AG20443 (cell line): ENCODE measurements at regions not wholly inside any gene's neighbourhood (a gene's known extent, or its start where the extent isn't known, plus 50 kb on each side); places are given as distances from the start of the nearest gene placed in this dataset.

Experiments
- DNase-seq: peaks from one replicate; pipeline ENCODE4 v3.0.0; 2012; ENCODE audit warnings: low spot score, mixed read lengths

- no peak for DNase-seq
These were observed 209.2 kb downstream of the ADAM29 start for GRCh38 chr4:175127314-175127713.

- no peak for DNase-seq
These were observed 211.6 kb downstream of the ADAM29 start for GRCh38 chr4:175129797-175130196.

GRCh38 chr4:175139205-175139604 is 221.0 kb downstream of the ADAM29 start:
- DNase-seq = no peak

GRCh38 chr4:175143116-175143515 is 225.0 kb downstream of the ADAM29 start:
- no peak for DNase-seq

GRCh38 chr4:175146799-175147198 is 228.6 kb downstream of the ADAM29 start:
- DNase-seq = no peak

GRCh38 chr4:175147233-175147632 is 229.1 kb downstream of the ADAM29 start:
- peak; percentile 4 for DNase-seq

GRCh38 chr4:175166020-175166419 is 247.9 kb downstream of the ADAM29 start:
- DNase-seq = no peak

GRCh38 chr4:175176710-175177109 is 258.6 kb downstream of the ADAM29 start:
- DNase-seq = no peak

- no peak for DNase-seq
These were observed 272.5 kb downstream of the ADAM29 start for GRCh38 chr4:175190654-175191053.

- no peak for DNase-seq
These were observed 279.9 kb downstream of the ADAM29 start for GRCh38 chr4:175198056-175198455.

GRCh38 chr4:175215208-175215607 is 297.1 kb downstream of the ADAM29 start:
- no peak for DNase-seq

GRCh38 chr4:175215657-175216056 is 297.5 kb downstream of the ADAM29 start:
- no peak for DNase-seq

- no peak for DNase-seq
These were observed 311.0 kb downstream of the ADAM29 start for GRCh38 chr4:175229154-175229553.

GRCh38 chr4:175234162-175234561 is 316.0 kb downstream of the ADAM29 start:
- DNase-seq = no peak

- DNase-seq = no peak
These were observed 320.8 kb downstream of the ADAM29 start for GRCh38 chr4:175238827-175239517.

GRCh38 chr4:175246941-175247340 is 328.8 kb downstream of the ADAM29 start:
- no peak for DNase-seq

GRCh38 chr4:175252642-175253041 is 334.5 kb downstream of the ADAM29 start:
- no peak for DNase-seq

- peak; percentile 8 for DNase-seq
These were observed 335.2 kb downstream of the ADAM29 start for GRCh38 chr4:175253184-175253902.

- peak; percentile 13 for DNase-seq
These were observed 345.4 kb downstream of the ADAM29 start for GRCh38 chr4:175263537-175263936.

- no peak for DNase-seq
These were observed 353.0 kb downstream of the ADAM29 start for GRCh38 chr4:175271010-175271630.

- peak; percentile 18 for DNase-seq
These were observed 356.0 kb downstream of the ADAM29 start for GRCh38 chr4:175273995-175274753.

- no peak for DNase-seq
These were observed 359.7 kb downstream of the ADAM29 start for GRCh38 chr4:175277816-175278215.
